Inflammatory macrophage treated with lipopolysaccharide for 1 hour (primary cell): ENCODE measurements at regions not wholly inside any gene's neighbourhood (a gene's known extent, or its start where the extent isn't known, plus 50 kb on each side); places are given as distances from the start of the nearest gene placed in this dataset.
"Not testable (repeated sequence)": the region's sequence is repeated elsewhere in the genome, so short reads cannot be mapped to it uniquely, and the experiment has no call there.

Experiments
- DNase-seq, 2 donors: peaks; one replicate each; pipeline ENCODE4 v3.0.0-alpha.2; 2020 to 2022

DNA sequence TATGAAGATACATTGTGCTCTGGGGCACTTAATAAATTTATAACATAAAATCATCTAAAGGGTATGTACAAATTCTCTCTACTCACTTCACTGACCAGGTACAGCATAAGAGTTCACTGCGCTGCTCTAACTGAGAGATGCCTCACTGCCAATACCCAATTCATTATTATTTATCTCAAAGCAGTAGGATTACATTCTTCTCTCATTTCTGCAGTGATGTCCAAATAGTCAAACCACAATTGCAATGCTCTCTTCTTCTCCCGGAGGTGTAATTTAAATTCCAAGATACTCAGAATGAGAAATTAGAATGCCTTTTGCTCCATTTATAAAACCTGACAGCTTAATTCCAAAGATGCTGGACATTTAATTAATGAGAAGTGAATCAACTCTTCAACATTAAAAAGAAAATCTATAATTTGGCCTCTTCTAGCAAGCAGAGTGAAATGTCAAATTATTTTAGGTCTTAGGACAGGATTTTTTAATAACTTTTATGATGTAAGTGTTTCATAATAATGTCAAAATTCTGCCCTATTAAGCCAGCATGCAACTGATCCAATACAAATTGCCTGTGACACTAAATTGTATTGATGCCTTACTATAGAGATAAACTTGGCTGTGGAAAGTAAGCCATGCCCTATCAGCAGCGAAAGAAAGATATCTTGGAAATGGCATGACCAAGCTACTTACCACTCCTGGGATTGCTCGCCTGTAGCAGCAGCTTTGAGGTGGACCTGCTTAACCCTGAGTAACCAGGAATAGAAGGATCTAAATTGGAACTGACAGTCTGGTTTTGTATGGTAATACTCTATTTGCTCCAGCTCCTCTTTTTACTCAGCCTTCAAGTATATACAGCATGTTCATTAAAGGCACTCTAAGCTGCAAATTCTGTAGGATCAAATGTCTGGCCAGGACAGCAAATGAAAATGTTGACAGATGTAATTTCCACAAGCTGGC lies 374.2 kb upstream of the TYRP1 start:
- DNase-seq = no peak

DNA sequence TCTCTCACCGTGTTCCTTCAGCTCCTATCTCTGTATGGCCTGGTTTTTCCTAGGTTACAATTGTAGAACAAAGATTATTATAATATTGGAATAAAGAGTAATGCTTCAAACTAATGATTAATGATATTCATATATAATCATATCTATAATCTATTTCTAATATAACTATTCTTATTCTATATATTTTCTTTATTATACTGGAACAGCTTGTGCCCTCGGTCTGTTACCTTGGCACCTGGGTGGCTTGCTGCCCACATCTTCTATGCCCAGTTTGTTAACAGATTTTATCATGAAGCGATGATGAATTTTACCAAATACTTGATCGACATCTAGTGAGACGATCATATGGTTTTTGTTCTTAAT lies 363.6 kb upstream of the TYRP1 start:
- DNase-seq = no peak

DNA sequence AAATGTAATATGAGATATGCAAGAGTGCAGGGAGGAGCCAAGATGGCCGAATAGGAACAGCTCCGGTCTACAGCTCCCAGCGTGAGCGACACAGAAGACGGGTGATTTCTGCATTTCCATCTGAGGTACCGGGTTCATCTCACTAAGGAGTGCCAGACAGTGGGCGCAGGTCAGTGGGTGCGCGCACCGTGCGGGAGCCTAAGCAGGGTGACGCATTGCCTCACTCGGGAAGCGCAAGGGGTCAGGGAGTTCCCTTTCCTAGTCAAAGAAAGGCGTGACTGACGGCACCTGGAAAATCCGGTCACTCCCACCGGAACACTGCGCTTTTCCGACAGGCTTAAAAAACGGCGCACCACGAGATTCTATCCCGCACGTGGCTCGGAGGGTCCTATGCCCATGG lies 359.2 kb upstream of the TYRP1 start:
- not testable (repeated sequence) for DNase-seq

DNA sequence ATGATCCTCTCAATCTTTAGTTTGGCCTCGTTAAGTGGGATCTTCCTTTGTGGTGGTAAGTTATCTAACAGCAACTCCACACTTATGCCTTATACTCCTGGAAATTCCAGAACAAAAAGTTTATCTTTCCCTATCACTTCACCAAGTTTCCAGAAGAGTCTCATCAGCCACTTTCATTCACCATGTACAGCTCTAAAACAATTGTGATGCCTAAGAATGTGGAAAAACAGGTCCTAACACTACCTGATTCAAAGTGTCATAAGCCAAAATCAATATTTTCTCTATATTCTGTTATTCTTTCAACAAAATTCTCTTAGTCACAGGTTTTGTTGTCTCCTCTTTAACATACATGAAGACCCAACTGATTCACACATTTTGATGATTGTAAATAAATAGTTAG lies 342.4 kb upstream of the TYRP1 start:
- DNase-seq = no peak

DNA sequence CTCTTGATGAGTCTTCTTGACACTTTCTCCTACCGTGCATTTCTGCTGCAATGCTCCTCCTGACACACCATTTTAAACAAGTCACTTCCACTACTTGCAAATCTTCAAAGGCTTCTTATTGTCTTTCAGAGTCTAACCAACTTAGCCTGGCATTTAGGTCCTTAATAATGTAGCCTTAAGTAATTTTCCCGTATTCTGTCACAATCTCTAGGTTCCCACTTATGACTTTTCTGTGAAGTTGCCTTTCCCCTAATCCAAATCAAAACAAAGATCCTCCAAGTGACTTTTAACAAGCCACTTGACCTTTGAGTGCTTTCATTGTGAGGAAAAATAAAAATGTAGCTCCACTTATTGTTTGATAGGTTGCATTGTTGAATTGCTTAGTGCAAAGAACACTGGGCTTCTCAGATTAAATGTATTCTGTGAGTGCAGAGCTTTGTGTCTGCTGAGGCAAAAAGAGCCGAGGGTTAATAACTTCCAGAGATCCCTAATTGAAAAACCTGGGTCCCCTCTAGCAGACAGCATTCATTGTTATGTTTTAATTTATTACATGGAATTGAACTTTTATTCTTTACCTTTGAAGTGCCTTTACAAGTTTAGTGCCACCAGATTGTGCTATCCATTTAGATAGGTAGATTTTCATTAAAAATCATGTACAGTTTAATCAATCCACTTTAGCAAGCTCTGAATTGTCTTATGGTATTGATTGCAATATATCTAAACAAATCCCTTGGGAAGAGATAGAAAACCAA lies 341.7 kb upstream of the TYRP1 start:
- no peak for DNase-seq

DNA sequence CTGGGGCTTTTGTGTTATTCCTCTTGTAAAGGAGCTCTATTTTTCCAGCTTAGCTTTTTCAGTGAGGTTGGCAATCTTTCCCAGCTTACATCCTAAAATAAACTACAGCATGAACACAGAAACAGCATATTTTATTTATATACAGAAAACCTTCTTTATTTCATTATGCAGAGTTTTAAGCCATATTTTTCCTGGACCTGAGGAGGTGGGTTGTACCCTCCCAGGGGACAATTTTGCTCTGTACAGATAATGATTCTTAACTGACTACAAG lies 341.2 kb upstream of the TYRP1 start:
- DNase-seq = no peak

DNA sequence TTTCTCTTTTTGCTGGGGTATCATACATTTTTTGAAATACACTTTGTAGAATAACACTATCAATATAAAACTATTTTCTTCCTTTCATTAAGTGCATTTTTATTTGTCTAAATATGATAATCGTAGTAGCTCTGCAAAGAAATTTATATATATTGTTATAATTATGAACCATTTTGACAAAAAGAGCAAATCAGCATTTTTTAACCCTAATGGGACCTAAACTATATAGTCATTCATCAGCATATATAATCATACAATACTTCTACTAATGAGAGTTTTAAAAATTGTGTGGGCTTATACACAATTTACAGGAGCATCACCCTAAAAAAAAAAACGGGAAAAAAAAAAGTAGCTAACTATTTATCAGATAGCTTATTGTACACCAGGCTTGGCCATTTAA lies 329.7 kb upstream of the TYRP1 start:
- no peak for DNase-seq

DNA sequence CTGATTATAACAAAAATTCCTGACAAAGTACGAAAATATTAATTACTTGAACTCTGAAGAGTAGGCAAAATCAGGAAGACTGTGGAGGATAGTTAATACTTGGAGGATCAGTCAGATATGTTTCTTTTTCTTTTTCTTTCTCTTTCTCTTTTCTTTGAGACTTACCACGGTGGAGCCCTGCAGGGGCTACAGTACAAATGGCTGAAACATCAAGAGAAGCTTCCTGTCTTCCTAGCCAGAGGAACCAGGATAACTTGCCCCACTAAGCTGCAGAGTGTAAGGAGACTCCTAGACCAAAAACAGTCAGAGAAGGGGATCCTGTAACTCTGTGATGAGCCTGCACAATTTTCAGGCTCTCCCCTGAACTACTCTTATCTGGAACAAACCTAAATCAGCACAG lies 324.6 kb upstream of the TYRP1 start:
- DNase-seq = no peak

DNA sequence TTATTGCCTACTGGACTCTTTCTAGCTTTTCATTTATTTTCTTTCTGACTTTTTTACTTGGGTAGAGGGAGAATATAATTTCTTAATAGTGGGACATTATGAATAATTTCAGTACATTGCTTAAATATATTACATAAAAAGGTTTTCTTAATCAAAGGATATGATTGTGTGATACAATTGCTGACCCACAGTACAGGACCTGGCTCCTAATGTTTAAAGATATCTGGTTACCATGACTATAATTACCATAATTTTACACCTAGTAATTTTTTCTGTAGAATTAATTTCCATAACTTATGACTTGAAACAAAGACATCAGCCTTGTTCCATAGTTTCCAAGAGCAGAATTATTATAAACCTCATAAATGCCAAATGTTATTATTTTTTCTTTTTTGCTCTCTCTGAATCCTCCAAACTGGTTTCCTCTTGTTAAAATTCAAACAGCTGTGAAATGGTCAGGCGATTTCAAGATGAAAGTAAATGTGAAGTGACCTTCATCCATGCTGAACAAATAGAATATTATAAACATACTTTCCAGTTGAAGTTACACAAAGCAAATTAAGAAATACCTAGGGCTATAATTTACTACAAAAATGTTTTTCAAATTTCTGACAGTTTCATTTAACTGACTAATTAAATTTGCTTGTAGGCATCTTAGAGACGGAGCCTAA lies 301.2 kb upstream of the TYRP1 start:
- no peak for DNase-seq

DNA sequence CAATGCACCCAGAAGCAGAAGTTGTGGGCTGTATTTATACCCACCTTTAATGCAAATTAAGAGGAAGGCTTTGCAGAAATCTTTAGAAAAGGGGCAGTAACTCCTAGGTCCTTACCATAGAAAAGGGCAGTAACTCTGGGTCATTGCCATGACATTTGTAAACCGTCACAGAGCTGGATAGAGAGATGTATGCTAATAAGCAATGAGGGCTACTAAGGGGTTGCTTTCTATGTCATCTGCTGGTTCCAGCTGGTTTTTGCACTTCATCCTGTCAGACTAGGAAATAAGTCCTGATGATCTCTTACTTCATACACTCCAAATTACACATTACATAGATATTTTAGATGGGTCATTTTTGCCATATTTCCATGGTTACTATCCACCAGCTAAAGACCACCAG lies 299.1 kb upstream of the TYRP1 start:
- DNase-seq = no peak

DNA sequence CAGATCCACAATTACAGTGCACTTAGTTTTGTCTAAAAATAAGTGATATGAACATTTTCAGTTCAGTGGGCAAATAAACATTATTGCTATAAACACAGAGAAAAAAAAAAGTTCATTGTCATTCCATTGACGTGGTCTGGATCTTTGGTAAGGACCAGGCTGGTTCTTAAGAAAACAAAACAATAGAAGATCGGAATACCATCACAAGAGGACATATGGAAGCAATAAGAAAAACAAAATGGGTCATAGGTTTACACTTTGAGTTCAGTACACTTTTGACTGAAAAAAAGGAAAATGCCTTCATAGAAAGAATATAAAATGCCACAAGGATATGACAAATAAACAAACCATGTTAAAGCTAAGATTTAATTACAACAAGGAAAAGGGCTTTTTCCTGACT lies 289.5 kb upstream of the TYRP1 start:
- DNase-seq = no peak

DNA sequence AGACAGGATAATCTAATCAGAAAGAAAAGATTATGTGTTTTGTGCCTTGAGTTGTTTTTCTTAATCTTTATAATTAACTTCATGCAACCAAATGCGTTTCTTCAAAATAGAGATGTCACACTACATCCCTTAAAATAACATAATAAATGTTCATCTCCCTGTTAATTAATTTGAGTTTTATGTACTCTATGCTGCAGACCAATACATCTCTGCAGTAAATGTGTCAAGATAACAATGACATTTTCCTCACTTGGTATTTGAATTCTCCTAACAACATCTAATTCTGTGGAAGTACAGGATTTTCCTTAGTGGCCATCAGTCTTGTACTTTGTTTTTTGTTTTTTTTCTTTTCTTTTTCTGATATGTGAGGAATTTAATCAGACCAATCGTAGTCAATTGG lies 279.2 kb upstream of the TYRP1 start:
- DNase-seq = no peak

DNA sequence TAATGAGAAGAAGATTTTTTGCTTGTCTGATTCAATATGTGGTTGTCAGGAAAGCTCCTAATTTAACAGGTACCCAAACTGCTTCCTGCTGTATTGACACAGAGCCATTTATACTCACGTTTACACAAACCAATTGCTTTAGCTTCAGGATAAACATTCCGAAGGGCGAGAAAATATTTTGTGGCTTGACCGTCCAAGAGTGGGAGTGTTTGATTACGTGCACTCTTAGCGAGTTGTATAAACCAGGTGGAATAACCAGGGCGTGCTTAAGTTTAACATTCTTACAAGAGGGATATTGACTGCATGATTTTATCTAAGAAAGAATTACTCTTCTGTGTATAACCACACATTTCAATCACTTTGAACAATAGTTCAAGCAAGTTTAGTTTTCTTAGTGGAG lies 278.7 kb upstream of the TYRP1 start:
- DNase-seq = no peak

DNA sequence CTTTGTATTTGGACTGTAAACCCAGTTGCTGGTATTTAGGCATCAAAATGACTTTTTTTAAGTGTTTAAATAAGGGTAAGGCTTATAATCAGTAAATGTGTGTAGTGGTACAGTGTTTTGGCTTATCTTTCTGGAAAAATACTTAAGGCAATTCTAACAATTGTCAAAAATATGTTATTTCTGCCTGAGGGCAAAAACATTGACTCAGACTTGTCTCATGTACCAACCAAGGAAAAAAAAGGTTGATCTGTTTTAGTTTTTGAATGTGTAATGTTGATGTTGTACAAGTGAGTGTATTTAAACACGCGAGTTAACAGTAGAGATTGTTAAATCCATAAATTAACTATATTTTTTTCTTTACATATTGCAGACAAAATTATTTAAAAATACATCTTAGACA lies 277.8 kb upstream of the TYRP1 start:
- no peak for DNase-seq

DNA sequence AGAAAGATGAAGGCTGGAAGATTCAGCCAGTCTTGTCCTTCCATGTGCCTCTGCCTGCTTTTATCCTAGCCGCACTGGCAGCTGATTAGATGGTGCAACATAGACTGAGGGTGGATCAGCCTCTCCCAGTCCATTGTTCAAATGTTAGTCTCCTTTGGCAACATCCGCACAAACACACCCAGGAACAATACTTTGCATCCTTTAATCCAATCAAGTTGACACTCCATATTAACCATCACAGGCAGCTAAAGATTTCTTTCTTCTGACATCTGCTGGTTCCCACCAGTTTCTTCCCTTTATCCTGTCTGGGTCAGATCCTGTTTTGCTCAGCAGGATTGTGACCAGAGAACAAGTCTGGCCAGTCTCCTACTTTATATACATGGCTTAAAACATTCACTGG lies 276.5 kb upstream of the TYRP1 start:
- DNase-seq = no peak

DNA sequence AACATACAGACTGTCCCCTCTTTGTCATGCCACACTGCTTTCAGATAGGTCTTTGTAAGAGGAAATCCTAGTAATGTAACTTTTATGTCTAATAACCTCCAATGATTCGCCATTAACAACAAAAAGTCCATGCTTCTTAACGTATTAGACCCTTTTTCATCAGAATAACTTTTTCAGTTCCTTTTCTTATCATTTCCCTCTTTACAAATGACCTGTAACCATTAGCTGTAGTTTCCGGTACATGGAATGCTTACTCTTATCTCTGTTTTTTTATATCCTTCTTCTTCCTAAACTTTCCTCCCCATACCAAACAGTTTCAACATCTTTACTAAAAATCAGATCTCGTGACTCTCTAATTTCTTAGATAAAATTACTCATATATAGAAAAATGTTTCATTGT lies 268.9 kb upstream of the TYRP1 start:
- no peak for DNase-seq

DNA sequence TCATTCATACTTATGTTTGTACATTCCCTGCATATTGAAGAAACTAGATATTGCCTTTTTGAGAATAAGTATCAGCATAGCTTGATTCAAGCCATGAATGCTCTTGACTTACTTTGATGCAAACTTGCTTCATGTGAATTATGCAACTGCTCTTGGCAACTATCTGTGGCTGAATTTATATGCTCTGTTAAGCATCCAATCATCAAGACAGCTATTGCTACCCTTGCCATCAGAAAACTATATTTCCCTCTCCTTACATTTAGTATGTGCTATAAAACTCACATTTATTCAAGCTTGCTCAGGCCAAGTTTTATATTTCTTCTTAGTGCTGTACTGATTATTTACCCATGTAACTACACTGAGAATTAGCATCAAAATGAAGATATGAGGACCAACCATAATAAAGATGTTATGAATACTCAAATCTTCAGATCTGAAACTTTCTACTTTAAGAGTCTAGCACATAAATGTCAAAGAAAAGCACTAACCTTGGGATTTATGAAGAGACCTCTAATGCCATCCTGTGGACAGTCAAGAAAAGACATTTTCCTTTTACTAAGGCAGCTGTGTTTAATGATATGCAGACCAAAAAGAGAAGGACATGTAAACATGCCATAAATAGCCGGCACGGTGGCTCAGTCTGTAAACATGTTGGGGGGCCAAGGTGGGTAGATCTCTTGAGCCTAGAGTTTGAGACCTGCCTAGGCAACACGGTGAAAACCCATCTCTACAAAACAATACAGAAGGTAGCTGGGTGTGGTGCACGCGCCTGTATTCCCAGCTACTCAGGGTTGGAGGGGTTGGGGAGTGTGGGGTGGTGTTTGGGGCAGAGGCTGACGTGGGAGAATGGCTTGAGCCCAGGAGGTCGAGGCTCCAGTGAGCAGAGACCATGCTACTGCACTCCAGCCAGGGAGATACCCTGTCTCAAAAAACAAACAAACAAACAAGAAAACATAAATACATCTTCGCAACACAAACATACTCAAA lies 267.0 kb upstream of the TYRP1 start:
- no peak for DNase-seq

DNA sequence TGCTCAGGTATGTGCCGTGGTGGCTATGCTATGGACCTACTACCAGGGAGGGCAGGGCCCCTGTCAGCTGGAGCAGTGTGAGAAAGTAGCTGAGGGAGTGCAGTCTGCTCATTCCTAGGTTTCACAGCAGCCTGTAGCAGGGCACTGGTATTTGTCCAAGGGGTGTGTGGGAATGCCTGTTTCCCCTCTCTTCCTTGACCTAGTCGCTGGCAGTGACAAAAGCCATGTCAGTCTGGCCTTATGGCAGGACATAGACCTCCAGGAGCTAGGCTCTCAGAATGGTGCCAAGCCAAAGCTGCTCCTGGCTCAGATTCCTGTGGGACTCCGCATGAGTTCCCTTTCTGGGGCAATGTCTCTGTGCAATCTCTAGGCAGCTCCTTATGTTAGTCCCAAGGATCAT lies 253.9 kb upstream of the TYRP1 start:
- no peak for DNase-seq

DNA sequence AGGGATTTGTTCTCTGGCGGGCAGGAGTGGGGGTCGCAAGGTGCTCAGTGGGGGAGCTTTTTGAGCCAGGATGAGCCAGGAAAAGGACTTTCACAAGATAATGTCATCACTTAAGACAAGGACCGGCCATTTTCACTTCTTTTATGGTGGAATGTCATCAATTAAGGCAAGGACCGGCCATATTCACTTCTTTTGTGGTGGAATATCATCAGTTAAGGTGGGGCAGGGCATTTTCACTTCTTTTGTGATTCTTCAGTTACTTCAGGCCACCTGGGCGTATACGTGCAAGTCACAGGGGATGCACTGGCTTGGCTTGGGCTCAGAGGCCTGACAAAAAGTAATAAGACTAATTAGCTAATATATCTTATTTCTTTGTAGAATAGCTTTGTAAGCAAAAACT lies 252.1 kb upstream of the TYRP1 start:
- DNase-seq = not testable (repeated sequence)

DNA sequence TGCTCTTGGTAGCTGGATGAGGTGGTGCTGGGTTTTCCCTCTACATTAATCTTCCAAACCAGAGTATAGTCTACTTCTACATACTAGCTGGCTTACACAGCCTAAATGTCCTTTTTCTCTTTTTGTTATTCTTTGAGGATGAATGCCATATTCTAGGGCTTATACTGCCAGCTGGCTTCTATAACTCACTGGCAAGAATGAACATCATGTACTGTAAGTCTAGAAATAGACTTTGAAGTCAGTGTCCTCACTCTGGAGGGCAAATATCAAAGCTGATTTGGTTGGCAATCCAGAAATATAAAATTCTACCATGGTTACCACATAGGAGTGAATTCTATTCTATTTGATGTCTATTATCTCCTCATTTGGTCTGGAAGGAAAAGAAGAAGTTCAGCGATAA lies 251.7 kb upstream of the TYRP1 start:
- DNase-seq = no peak

DNA sequence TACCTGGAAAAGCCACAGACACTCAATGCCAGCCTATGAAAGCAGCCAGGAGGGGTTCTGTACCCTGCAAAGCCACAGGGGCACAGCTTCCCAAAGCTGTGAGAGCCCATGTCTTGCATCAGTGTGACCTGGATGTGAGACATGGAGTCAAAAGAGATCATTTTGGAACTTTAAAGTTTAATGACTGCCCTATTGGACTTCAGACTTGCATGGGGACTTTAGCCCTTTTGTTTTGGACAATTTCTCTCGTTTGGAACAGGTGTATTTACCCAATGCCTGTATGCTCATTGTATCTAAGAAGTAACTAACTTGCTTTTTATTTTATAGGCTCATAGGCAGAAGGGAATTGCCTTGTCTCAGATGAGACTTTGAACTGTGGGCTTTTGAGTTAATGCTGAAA lies 244.9 kb upstream of the TYRP1 start:
- no peak for DNase-seq

DNA sequence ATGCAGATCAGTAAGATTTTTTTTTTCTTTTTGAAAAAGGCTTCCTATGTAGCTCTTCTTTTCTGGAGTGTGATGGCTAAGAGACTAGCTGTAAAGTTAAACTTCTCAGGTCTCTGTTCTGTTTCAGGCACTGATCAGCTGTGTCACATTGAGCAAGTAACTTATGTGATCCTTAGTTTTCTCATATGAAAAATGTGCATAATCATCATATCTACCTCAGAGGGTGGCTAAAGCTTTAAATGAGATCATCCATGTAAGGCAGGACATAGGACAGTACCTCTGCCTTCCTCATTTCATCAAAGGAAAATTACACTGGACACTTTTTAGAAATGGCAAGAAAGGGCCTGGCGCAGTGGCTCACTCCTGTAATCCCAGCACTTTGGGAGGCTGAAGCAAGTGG lies 235.9 kb upstream of the TYRP1 start:
- no peak for DNase-seq
